Naive thymus-derived CD4-positive, alpha-beta T cell (primary cell): ENCODE measurements at regions not wholly inside any gene's neighbourhood (a gene's known extent, or its start where the extent isn't known, plus 50 kb on each side); places are given as distances from the start of the nearest gene placed in this dataset.

Source experiments
- ATAC-seq: fragments of 150-1000 bp; cut with Tn5 transposase; 2 replicates; pipeline ENCODE4 v1.10.0; 2021; ENCODE audit warnings: mild to moderate bottlenecking, moderate library complexity
- CTCF ChIA-PET: fragments of 350-600 bp; sonication (Branson Sonifier 250); formaldehyde crosslinking; loops from one replicate; lab custom pipeline; 2021; ENCODE audit warnings: antibody characterized with exemption; lab: Charles Lee
- POLR2A ChIA-PET: fragments of 350-600 bp; sonication (Branson Sonifier 250); formaldehyde crosslinking; loops from one replicate; lab custom pipeline; 2021; ENCODE audit warnings: antibody characterized with exemption, inconsistent platforms; lab: Charles Lee
- DNase-seq, 9 donors: peaks; one replicate each; pipeline versions ENCODE4 v3.0.0 to v3.0.0-alpha.2; 2020 to 2022; ENCODE audit warnings: mixed read lengths in 1 of 9
- H3K27ac ChIP-seq: one replicate; pipeline ENCODE4 v1.7.0; 2013; ENCODE audit warnings: mild to moderate bottlenecking, low read depth, low read length, moderate library complexity
- H3K27me3 ChIP-seq, 2 donors: one replicate each; pipeline ENCODE4 v1.7.0; 2013; ENCODE audit warnings: low read length in 2 of 2, mild to moderate bottlenecking in 2 of 2, moderate library complexity in 2 of 2; ENCODE audit not compliant: control insufficient read depth in 2 of 2, insufficient read depth in 2 of 2
- H3K36me3 ChIP-seq, 3 experiments: 1 replicate in 2 of 3; 2 replicates in 1 of 3; pipeline ENCODE4 v1.7.0; 2013; ENCODE audit warnings: low read length in 3 of 3, mild to moderate bottlenecking in 3 of 3, moderate library complexity in 1 of 3; ENCODE audit not compliant: insufficient read depth in 3 of 3, control insufficient read depth in 2 of 3
- H3K4me1 ChIP-seq, 2 donors: one replicate each; pipeline ENCODE4 v1.7.0; 2013; ENCODE audit warnings: low read length in 2 of 2, mild to moderate bottlenecking in 2 of 2, moderate library complexity in 1 of 2; ENCODE audit not compliant: control insufficient read depth in 2 of 2, insufficient read depth in 2 of 2
- H3K4me3 ChIP-seq: 2 replicates; pipeline ENCODE4 v1.7.0; 2013; ENCODE audit warnings: mild to moderate bottlenecking, low read length
- H3K9me3 ChIP-seq, 3 experiments: 1 replicate in 2 of 3; 2 replicates in 1 of 3; pipeline ENCODE4 v1.7.0; 2013; ENCODE audit warnings: low read length in 3 of 3; ENCODE audit not compliant: control insufficient read depth in 2 of 3
- H3K27ac Mint-ChIP-seq, 9 donors: one replicate each; pipeline ENCODE4 v1.8.0; 2020 to 2022; ENCODE audit warnings: mixed read lengths in 9 of 9, mild to moderate bottlenecking in 8 of 9, moderate library complexity in 5 of 9, inconsistent platforms in 2 of 9
- H3K27me3 Mint-ChIP-seq, 5 donors: one replicate each; pipeline ENCODE4 v1.8.0; 2021 to 2022; ENCODE audit warnings: mixed read lengths in 5 of 5, mild to moderate bottlenecking in 1 of 5
- H3K36me3 Mint-ChIP-seq, 5 donors: one replicate each; pipeline ENCODE4 v1.8.0; 2020 to 2022; ENCODE audit warnings: mixed read lengths in 5 of 5, mild to moderate bottlenecking in 3 of 5, inconsistent platforms in 1 of 5
- H3K4me1 Mint-ChIP-seq, 7 donors: one replicate each; pipeline ENCODE4 v1.8.0; 2020 to 2022; ENCODE audit warnings: mixed read lengths in 7 of 7, mild to moderate bottlenecking in 3 of 7, inconsistent platforms in 1 of 7
- H3K4me3 Mint-ChIP-seq, 10 donors: one replicate each; pipeline ENCODE4 v1.8.0; 2020 to 2022; ENCODE audit warnings: mild to moderate bottlenecking in 10 of 10, mixed read lengths in 10 of 10, moderate library complexity in 6 of 10, inconsistent platforms in 2 of 10
- H3K9me3 Mint-ChIP-seq, 11 donors: one replicate each; pipeline ENCODE4 v1.8.0; 2020 to 2022; ENCODE audit warnings: mixed read lengths in 11 of 11, mild to moderate bottlenecking in 4 of 11, inconsistent platforms in 1 of 11, moderate library complexity in 1 of 11
- intact Hi-C, 2 donors: fragments of 100-400 bp; cut with micrococcal nuclease; formaldehyde crosslinking; loops; one replicate each; pipeline ENCODE4 v1.15.1; 2023

- Histone ChIP-seq H3K36me3 (no peaks in the 10 kb centered on the region), H3K27me3 (no peaks in the 10 kb centered on the region), H3K9me3 (no peaks in the 10 kb centered on the region), H3K4me1 (no peaks in the 10 kb centered on the region), H3K4me3 (no peak overlapping the region), H3K27ac (no peak overlapping the region)
- H3K27ac Mint-ChIP-seq, result no peak overlapping the region
- no peak for ATAC-seq
- no peak for DNase-seq
- no peaks in the 10 kb centered on the region for H3K27me3 Mint-ChIP-seq
- no peak overlapping the region for H3K4me3 Mint-ChIP-seq
- H3K9me3 Mint-ChIP-seq, result peaks cover 0 to 2% (median 0%) of the 10 kb centered on the region in 11 donors
- H3K4me1 Mint-ChIP-seq, result no peaks in the 10 kb centered on the region
- intact Hi-C loops, result no loop called here
- POLR2A ChIA-PET, result no interaction called here
- H3K36me3 Mint-ChIP-seq, result no peaks in the 10 kb centered on the region
- CTCF ChIA-PET, result no interaction called here
Measured at GRCh38 chr5:89133975-89134374, 251.0 kb upstream of the MEF2C start.

GRCh38 chr5:89133129-89133528 lies 250.1 kb upstream of the MEF2C start:
- CTCF ChIA-PET, result no interaction called here
- no peaks in the 10 kb centered on the region for H3K9me3 ChIP-seq
- intact Hi-C loops, result no loop called here
- Mint-ChIP-seq H3K4me3 (no peak overlapping the region), H3K36me3 (no peaks in the 10 kb centered on the region), H3K27ac (no peak overlapping the region), H3K27me3 (no peaks in the 10 kb centered on the region), H3K4me1 (no peaks in the 10 kb centered on the region), H3K9me3 (peaks cover 0 to 4% (median 0%) of the 10 kb centered on the region in 11 donors)
- no peak overlapping the region for H3K4me3 ChIP-seq
- no peaks in the 10 kb centered on the region for H3K36me3 ChIP-seq
- H3K4me1 ChIP-seq, result no peaks in the 10 kb centered on the region
- POLR2A ChIA-PET, result no interaction called here
- H3K27me3 ChIP-seq, result no peaks in the 10 kb centered on the region
- DNase-seq, result no peak
- no peak for ATAC-seq
- H3K27ac ChIP-seq, result no peak overlapping the region

- Histone ChIP-seq H3K4me3 (no peak overlapping the region), H3K27me3 (no peaks in the 10 kb centered on the region), H3K27ac (no peak overlapping the region), H3K36me3 (no peaks in the 10 kb centered on the region), H3K9me3 (no peaks in the 10 kb centered on the region), H3K4me1 (no peaks in the 10 kb centered on the region)
- H3K36me3 Mint-ChIP-seq, result no peaks in the 10 kb centered on the region
- DNase-seq (no peak), ATAC-seq (no peak)
- CTCF ChIA-PET, result no interaction called here
- no peaks in the 10 kb centered on the region for H3K27me3 Mint-ChIP-seq
- POLR2A ChIA-PET, result no interaction called here
- peaks cover 0 to 4% (median 0%) of the 10 kb centered on the region in 11 donors for H3K9me3 Mint-ChIP-seq
- intact Hi-C loops, result no loop called here
- H3K4me1 Mint-ChIP-seq, result no peaks in the 10 kb centered on the region
- no peak overlapping the region for H3K4me3 Mint-ChIP-seq
- H3K27ac Mint-ChIP-seq, result no peak overlapping the region
Measured at GRCh38 chr5:89130851-89131250, 247.9 kb upstream of the MEF2C start.

- ATAC-seq, result no peak
- Histone ChIP-seq H3K9me3 (no peaks in the 10 kb centered on the region), H3K4me3 (no peak overlapping the region), H3K27ac (no peak overlapping the region), H3K4me1 (no peaks in the 10 kb centered on the region), H3K36me3 (no peaks in the 10 kb centered on the region), H3K27me3 (no peaks in the 10 kb centered on the region)
- ChIA-PET POLR2A (no interaction called here), CTCF (no interaction called here)
- H3K36me3 Mint-ChIP-seq, result no peaks in the 10 kb centered on the region
- H3K4me3 Mint-ChIP-seq, result no peak overlapping the region
- no peak overlapping the region for H3K27ac Mint-ChIP-seq
- H3K27me3 Mint-ChIP-seq, result no peaks in the 10 kb centered on the region
- intact Hi-C loops, result no loop called here
- H3K4me1 Mint-ChIP-seq, result no peaks in the 10 kb centered on the region
- no peak for DNase-seq
- peaks cover 0 to 4% (median 0%) of the 10 kb centered on the region in 11 donors for H3K9me3 Mint-ChIP-seq
Measured at GRCh38 chr5:89129941-89130340, 247.0 kb upstream of the MEF2C start.

- Mint-ChIP-seq H3K4me3 (no peak overlapping the region), H3K27me3 (no peaks in the 10 kb centered on the region), H3K4me1 (no peaks in the 10 kb centered on the region), H3K9me3 (peaks cover 0 to 4% (median 0%) of the 10 kb centered on the region in 11 donors), H3K27ac (no peak overlapping the region), H3K36me3 (no peaks in the 10 kb centered on the region)
- Histone ChIP-seq H3K27me3 (no peaks in the 10 kb centered on the region), H3K27ac (no peak overlapping the region), H3K36me3 (no peaks in the 10 kb centered on the region), H3K9me3 (no peaks in the 10 kb centered on the region), H3K4me1 (no peaks in the 10 kb centered on the region), H3K4me3 (no peak overlapping the region)
- intact Hi-C loops, result no loop called here
- no peak for DNase-seq
- CTCF ChIA-PET, result no interaction called here
- POLR2A ChIA-PET, result no interaction called here
- no peak for ATAC-seq
Measured at GRCh38 chr5:89128906-89129625, 246.1 kb upstream of the MEF2C start.

- no peak overlapping the region for H3K27ac ChIP-seq
- Mint-ChIP-seq H3K9me3 (peaks cover 0 to 7% (median 0%) of the 10 kb centered on the region in 11 donors), H3K36me3 (no peaks in the 10 kb centered on the region), H3K27ac (no peak overlapping the region), H3K27me3 (no peaks in the 10 kb centered on the region), H3K4me3 (no peak overlapping the region), H3K4me1 (no peaks in the 10 kb centered on the region)
- DNase-seq (no peak), ATAC-seq (no peak)
- POLR2A ChIA-PET, result no interaction called here
- intact Hi-C loops, result no loop called here
- CTCF ChIA-PET, result no interaction called here
- no peaks in the 10 kb centered on the region for H3K36me3 ChIP-seq
- no peak overlapping the region for H3K4me3 ChIP-seq
- no peaks in the 10 kb centered on the region for H3K4me1 ChIP-seq
- H3K27me3 ChIP-seq, result no peaks in the 10 kb centered on the region
- no peaks in the 10 kb centered on the region for H3K9me3 ChIP-seq
Measured at GRCh38 chr5:89128092-89128491, 245.1 kb upstream of the MEF2C start.

- Histone ChIP-seq H3K4me1 (no peaks in the 10 kb centered on the region), H3K9me3 (no peaks in the 10 kb centered on the region), H3K36me3 (no peaks in the 10 kb centered on the region), H3K27ac (no peak overlapping the region), H3K27me3 (no peaks in the 10 kb centered on the region), H3K4me3 (no peak overlapping the region)
- DNase-seq (no peak), ATAC-seq (no peak)
- Mint-ChIP-seq H3K27me3 (no peaks in the 10 kb centered on the region), H3K4me1 (no peaks in the 10 kb centered on the region), H3K9me3 (peaks cover 0 to 8% (median 0%) of the 10 kb centered on the region in 11 donors), H3K4me3 (no peak overlapping the region), H3K36me3 (no peaks in the 10 kb centered on the region), H3K27ac (no peak overlapping the region)
- intact Hi-C loops, result no loop called here
- CTCF ChIA-PET, result no interaction called here
- POLR2A ChIA-PET, result no interaction called here
Measured at GRCh38 chr5:89127191-89127590, 244.2 kb upstream of the MEF2C start.
